A549 (cell line): ENCODE measurements at regions not wholly inside any gene's neighbourhood (a gene's known extent, or its start where the extent isn't known, plus 50 kb on each side); places are given as distances from the start of the nearest gene placed in this dataset.

ENCODE experiments used
- CHD2 ChIP-seq: fragments of 150-350 bp; IDR thresholded peaks from 2 replicates; pipeline ENCODE4 v1.6.1; 2014; ENCODE audit warnings: low read length; ENCODE audit not compliant: partially characterized antibody
- MAFK ChIP-seq: fragments of 450-650 bp; IDR thresholded peaks from 2 replicates; pipeline ENCODE4 v1.6.1; 2014; ENCODE audit not compliant: partially characterized antibody
- POLR2A ChIP-seq: IDR thresholded peaks from 2 replicates; pipeline ENCODE4 v1.6.1; 2012; ENCODE audit warnings: mild to moderate bottlenecking, low read length
- POLR2AphosphoS2 ChIP-seq: conservative IDR thresholded peaks from 2 replicates; pipeline ENCODE4 v1.6.1; 2012; ENCODE audit warnings: low read length, improper control_type of control experiment, inconsistent platforms
- SMC3 ChIP-seq: fragments of >200 bp; sonication (Bioruptor Twin); formaldehyde crosslinking; IDR thresholded peaks from 3 replicates; pipeline ENCODE4 v1.6.1; 2018; ENCODE audit warnings: inconsistent platforms
- ZNF302 ChIP-seq: fragments of 250-450 bp; sonication (Bioruptor Pico); IDR thresholded peaks from 2 replicates; pipeline ENCODE4 v1.9.0; 2021; ENCODE audit warnings: inconsistent platforms, mild to moderate bottlenecking, moderate library complexity
- TF ChIP-seq, protein P1 (sequence below): fragments of >200 bp; sonication (Bioruptor Twin); formaldehyde crosslinking; IDR thresholded peaks from 3 replicates; pipeline ENCODE4 v1.5.1; 2016
- TF ChIP-seq, protein P2 (sequence below): fragments of 150-350 bp; IDR thresholded peaks from 2 replicates; pipeline ENCODE4 v1.6.1; 2014; ENCODE audit warnings: low read depth, mild to moderate bottlenecking, low read length
- TF ChIP-seq, protein P3 (sequence below): IDR thresholded peaks from 2 replicates; pipeline ENCODE4 v1.6.1; 2012
- TF ChIP-seq, protein P4 (sequence below): fragments of 200-600 bp; sonication (generic); IDR thresholded peaks from 2 replicates; pipeline ENCODE4 v1.6.1; 2016; ENCODE audit warnings: antibody characterized with exemption, mild to moderate bottlenecking, moderate library complexity

DNA sequence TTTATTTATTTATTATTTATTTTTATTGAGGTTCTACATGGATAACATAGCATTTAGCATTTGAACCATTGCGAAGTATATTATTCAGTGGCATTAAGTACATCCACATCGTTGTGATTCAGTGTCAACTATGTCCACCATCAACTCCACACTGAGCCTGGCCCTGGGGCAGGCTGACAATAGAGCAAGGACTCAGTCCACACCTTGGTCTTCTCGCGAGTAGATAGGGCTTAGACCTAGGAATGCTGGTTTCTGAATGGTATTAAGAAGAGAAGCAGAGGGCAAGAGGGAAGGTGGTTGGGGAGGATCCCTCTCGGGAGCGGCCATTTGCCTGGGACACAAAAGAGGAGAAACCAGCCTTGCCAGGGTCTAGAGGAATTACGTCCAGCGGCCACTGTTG is 599.2 kb upstream of the MGMT start:
- TF ChIP-seq, protein P1, sequence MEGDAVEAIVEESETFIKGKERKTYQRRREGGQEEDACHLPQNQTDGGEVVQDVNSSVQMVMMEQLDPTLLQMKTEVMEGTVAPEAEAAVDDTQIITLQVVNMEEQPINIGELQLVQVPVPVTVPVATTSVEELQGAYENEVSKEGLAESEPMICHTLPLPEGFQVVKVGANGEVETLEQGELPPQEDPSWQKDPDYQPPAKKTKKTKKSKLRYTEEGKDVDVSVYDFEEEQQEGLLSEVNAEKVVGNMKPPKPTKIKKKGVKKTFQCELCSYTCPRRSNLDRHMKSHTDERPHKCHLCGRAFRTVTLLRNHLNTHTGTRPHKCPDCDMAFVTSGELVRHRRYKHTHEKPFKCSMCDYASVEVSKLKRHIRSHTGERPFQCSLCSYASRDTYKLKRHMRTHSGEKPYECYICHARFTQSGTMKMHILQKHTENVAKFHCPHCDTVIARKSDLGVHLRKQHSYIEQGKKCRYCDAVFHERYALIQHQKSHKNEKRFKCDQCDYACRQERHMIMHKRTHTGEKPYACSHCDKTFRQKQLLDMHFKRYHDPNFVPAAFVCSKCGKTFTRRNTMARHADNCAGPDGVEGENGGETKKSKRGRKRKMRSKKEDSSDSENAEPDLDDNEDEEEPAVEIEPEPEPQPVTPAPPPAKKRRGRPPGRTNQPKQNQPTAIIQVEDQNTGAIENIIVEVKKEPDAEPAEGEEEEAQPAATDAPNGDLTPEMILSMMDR, result no peak
- TF ChIP-seq POLR2AphosphoS2, result no peak
- no peak for TF ChIP-seq MAFK
- no peak for TF ChIP-seq SMC3
- TF ChIP-seq, protein P2, sequence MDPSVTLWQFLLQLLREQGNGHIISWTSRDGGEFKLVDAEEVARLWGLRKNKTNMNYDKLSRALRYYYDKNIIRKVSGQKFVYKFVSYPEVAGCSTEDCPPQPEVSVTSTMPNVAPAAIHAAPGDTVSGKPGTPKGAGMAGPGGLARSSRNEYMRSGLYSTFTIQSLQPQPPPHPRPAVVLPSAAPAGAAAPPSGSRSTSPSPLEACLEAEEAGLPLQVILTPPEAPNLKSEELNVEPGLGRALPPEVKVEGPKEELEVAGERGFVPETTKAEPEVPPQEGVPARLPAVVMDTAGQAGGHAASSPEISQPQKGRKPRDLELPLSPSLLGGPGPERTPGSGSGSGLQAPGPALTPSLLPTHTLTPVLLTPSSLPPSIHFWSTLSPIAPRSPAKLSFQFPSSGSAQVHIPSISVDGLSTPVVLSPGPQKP, result no peak
- TF ChIP-seq, protein P3, sequence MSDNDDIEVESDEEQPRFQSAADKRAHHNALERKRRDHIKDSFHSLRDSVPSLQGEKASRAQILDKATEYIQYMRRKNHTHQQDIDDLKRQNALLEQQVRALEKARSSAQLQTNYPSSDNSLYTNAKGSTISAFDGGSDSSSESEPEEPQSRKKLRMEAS, result no peak
- no peak for TF ChIP-seq POLR2A
- TF ChIP-seq ZNF302 (CRISPR knock-in tag), result no peak
- TF ChIP-seq, protein P4, sequence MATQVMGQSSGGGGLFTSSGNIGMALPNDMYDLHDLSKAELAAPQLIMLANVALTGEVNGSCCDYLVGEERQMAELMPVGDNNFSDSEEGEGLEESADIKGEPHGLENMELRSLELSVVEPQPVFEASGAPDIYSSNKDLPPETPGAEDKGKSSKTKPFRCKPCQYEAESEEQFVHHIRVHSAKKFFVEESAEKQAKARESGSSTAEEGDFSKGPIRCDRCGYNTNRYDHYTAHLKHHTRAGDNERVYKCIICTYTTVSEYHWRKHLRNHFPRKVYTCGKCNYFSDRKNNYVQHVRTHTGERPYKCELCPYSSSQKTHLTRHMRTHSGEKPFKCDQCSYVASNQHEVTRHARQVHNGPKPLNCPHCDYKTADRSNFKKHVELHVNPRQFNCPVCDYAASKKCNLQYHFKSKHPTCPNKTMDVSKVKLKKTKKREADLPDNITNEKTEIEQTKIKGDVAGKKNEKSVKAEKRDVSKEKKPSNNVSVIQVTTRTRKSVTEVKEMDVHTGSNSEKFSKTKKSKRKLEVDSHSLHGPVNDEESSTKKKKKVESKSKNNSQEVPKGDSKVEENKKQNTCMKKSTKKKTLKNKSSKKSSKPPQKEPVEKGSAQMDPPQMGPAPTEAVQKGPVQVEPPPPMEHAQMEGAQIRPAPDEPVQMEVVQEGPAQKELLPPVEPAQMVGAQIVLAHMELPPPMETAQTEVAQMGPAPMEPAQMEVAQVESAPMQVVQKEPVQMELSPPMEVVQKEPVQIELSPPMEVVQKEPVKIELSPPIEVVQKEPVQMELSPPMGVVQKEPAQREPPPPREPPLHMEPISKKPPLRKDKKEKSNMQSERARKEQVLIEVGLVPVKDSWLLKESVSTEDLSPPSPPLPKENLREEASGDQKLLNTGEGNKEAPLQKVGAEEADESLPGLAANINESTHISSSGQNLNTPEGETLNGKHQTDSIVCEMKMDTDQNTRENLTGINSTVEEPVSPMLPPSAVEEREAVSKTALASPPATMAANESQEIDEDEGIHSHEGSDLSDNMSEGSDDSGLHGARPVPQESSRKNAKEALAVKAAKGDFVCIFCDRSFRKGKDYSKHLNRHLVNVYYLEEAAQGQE, result no peak
- no peak for TF ChIP-seq CHD2
